Medulla oblongata (tissue), 1 donor: ENCODE measurements at regions not wholly inside any gene's neighbourhood (a gene's known extent, or its start where the extent isn't known, plus 50 kb on each side); places are given as distances from the start of the nearest gene placed in this dataset.

Source experiments
- DNase-seq: peaks from one replicate; pipeline ENCODE4 v3.0.0-alpha.2; 2015; ENCODE audit errors: extremely low spot score

DNA sequence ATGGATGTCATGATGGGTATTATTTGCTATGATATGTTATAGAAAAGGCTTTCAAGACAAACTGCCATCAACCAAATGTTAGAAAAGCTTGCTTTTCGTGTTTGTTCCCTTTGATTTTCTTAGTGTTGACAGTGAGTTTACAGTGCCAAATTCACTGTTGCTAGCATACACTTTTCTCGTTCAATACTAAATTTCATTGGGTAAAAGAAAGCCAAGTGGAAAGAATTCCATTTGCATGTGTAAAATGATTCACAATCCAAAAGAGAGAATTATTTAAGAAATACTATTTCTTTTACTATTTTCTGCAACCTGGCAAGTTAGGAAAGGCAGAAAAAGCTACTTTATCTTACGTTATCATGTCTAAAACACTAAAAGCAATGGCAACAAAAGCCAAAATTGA lies 301.4 kb downstream of the OTOL1 start:
- no peak for DNase-seq

DNA sequence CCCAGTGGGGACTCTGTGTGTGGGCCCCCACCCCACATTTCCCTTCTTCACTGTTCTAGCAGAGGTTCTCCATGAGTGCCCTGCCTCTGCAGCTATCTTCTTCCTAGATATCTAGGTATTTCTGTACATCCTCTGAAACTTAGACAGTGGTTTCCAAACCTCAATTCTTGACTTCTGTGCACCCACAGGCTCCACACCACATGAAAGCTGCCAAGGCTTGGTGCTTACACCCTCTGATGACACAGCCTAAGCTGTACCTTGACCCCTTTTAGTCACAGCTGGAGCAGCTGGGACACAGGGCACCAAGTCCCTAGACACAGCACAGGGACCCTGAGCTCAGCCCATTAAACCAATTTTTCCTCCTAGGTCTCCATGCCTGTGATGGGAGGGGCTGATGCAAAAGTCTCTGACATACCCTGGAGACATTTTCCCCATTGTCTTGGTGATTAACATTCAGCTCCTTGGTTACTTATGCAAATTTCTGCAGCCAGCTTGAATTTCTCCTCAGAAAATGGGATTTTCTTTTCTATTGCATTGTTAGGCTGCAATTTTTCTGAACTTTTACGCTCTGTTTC lies 304.5 kb downstream of the OTOL1 start:
- DNase-seq = no peak

DNA sequence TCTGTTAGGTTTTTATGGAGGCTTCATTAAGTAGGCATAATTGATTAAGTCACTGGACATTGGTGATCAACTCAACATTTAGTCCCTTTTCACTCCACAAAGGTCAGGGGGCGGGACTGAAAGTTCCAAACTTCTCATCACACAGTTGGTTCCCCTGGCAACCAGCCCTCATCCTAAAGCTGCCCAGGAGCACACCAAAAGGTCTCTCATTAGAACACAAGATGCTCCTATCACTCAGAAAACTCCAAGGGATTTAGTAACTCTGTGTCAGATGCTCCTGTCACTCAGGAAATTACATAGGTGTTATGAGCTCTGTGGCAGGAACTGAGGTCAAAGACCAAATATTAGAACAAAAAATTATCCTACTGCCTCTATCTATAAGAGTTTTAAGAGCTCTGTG lies 321.5 kb downstream of the OTOL1 start:
- no peak for DNase-seq

DNA sequence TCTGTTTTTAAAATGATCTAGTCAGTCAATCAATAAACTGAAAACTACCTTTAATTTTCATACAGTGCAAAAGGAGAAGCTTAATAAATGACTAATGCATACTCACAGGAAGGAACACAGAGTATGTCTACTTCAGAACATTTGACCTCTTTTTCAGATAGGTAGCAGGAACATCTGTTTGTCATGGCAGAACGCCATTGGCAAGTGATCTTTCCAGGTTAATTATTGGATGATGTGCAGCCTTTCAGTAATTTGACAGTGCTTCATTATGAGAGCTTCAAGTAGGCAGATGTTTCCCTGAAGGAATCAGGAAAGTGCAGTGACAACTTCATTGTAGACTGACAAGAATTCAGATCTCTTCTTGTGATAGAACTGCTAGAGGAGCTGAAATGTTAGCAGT lies 325.0 kb downstream of the OTOL1 start:
- no peak for DNase-seq

DNA sequence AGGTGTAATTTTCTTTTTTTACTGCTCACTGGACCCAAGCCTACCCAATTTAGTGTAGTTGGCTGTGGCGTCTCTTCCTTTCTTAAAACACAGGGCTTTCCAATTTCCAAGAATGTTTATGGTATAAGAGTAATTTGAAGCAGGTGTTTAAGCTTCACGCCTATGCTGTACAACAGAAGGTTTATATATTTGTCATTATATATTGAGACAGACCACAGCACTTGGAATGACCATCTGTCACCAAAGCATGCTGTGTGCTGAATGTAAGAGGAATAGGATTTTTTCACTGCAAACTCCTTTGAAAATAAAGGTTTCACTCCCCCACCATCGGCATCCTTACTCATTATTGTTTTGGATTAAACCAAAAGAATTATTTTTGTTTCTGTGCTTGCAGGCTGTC lies 325.7 kb downstream of the OTOL1 start:
- DNase-seq = no peak

DNA sequence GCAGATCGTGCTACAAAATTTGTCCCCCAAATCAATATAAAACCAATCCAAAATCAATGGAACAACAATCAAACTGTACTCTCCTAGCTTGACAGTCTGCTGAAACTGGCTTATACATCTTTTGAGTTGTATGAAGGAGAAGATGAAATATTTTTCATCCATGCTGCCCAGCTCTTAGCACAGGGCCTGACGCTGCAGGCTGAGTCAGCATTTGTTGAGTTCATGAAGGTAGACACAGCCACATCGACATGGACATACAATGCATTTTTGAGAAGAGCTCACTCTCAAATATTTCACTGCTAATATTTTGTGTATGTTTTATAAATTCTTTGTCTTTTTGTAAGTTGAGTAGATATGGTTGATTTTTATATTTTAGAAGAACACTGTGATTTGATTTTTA lies 327.3 kb downstream of the OTOL1 start:
- no peak for DNase-seq

DNA sequence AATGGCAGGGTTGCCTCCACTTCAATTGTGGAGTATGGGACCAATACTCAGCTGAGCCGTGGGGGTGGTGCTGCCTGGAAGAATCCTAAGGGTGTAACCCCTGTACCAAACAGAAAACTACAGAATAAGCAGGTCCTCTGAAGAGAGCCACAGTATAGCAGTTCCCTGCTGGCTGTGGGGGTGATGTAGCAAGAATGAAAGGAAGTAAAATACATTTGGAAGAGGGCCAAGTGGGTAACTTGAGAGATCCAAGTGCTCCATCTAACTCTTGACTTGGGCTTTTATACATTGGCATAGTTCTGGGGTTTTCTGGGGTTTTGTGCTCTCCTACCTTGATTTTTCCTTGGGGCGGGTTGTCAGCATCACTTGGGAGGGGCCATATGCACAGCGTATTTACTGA lies 341.4 kb downstream of the OTOL1 start:
- no peak for DNase-seq

DNA sequence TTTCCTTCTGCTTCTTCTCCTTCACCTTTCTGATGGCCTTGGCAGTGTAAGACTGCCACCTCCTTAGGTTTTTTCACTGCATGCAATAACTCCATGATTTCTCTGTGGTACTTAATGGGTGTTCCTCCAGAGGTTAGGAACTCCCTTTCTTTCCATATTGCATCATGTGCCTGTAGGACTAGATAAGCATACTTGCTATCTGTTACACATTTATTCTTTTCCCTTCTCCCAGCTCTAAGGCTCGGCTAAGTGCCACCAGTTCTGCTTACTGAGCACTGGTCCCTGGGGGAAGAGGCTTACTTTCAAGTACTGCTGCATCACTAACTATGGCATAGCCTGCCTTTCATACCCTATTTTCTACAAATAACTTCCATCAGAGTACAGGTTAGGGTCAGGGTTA lies 351.8 kb downstream of the OTOL1 start:
- DNase-seq = no peak

DNA sequence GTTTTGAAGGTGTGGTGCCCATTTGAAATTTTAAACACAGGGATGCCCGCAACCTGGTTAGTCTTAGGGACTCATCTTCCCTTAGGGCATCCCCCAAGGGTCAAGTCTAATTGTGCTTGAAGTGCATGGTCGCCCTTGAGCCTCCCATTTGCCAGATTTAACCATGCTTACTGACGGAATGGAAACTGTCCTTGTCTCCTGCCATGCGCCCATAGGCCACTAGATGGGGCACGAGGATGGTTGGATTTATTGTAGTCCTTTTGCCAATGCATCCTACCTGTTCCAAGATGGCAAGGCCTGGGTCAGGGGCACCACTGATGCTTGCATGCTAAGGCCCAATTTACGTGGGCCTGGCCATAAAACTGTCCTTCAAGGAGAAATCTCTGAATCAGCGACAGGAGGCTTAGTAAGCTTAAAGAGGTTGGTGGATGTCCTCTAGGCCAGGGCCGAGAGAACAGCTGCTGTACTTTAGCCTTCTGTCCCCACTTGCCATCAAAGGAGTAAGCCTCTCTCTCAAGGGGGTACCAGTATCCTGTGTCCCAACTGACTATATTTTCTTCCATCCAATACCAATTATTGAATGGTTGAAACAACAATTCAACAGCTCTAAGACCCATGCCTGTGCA lies 355.4 kb downstream of the OTOL1 start:
- peak; percentile 48 for DNase-seq

DNA sequence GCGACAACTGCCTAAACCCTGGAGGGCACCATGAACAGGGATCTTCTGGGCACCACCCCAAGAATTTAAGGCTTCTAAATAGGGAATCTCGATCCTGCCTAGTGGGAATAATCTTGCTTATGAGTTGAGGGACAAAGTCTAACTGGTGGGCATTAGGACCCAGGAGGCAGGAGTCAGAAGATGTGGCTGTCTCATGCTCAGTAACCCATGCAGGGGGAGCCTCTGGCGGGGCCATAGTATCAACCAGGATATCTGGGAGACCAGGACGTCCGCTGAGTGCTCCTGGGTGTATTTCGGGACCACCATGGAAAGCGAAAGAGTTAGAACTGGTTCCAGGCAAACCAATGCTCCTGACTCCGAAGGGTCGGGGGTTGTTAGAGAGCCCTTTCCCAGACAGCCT lies 356.1 kb downstream of the OTOL1 start:
- DNase-seq = no peak

DNA sequence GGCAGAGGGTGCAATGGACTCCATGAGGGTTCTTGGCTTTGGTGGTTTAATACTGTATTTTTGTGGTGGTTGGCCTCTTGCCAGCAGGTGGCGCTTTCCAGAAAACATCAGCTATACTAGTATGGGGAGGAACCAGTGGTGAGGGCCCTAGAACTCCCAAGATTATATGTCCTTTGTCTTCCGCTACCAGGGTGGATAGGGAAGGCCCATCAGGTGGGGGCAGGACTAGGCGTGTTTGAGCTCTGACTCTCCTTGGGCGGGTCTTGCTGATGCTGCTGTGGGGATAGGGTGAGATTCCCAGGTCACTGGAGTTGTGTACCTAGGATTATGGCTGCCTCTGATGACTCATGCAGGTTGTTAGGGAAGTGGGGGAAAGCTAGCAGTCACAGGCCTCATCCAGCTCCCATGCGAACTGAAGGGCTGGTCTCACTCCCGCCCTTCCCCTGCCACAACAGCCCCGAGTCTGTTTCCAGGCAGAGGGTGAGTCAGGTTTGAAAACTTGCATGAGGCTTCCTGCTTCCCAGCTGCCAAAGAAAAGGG lies 357.7 kb downstream of the OTOL1 start:
- no peak for DNase-seq

DNA sequence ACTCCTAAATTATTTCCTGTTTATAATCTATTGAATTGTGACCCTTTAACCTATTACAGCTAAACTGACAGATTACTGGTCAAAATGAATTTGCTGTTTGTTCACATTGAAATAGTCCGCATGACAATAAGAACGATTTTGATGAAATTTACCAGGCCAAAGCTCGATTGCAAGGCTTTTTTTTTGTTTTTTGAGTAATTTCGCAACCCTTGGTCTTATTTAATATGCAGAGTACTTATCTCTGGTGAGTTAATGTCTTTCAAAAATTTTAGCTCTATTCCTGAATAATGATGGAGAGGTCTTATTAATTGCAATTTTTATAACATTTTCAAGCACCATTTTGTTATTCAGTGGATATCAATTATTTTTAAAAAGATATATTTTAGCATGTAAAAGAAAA lies 362.4 kb downstream of the OTOL1 start:
- DNase-seq = no peak

DNA sequence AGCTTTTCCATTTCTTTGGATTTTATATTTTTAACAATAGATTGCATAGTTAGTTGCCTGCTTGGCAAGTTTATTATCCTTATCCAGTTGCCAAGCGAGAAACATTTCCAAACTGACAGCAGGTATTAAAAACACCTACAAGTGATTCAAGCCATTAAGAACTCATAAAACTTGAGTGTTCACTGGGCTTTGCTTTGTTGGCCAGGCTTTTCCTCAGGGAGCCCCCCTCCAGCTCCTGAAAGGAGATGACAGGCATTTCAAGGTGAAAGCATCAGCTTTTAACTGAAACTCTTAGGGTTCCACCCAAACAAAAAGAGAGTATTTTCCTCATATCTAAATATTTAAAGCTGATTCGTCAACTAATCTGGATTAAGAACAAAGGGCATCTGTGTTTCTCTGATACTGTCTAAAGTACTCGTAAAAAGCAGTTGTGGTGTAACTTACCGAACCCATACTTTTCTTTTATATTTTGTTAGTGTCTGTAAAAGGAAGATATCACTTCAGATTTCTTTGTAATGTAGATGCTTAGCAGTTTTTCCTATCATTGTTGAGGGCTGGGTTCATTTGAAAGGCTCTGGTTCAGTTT lies 363.4 kb downstream of the OTOL1 start:
- DNase-seq = no peak

DNA sequence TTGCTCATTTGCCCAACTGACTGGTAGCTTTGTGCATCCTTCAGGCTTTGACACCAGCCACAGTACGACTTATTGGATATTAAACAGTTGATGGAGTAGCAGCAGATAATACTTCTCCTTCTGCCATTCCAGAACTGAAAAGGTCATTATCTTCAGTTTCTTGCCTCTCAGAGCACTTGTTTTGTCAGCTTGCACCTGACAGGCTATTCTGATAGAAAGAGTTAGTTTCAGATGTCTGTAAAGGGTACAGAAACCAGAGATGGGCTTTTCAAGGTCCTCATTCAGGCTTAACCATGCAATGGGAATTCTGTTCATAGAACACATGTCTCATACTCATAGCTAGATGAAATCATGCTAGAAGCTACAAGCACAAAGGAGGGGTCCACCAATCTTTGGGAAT lies 367.2 kb downstream of the OTOL1 start:
- no peak for DNase-seq

DNA sequence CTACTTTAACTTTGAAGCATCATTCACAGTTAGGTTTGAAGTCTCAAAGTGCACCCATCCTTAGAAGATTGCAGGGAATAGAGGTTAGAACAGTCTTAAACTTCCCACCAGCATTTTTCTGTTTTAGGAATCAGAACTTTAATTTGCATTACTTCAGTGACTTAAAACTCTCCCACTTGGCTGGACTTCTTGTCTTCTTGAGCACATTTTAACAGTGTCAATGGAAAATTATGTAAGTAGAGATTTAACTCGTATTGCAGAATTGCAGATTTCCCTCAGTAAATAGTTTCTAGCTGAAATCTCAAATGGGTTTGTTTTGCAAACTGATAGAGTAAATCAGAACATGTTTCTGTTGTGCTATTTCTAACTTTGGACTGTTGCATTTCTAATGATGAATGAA lies 369.6 kb downstream of the OTOL1 start:
- no peak for DNase-seq

DNA sequence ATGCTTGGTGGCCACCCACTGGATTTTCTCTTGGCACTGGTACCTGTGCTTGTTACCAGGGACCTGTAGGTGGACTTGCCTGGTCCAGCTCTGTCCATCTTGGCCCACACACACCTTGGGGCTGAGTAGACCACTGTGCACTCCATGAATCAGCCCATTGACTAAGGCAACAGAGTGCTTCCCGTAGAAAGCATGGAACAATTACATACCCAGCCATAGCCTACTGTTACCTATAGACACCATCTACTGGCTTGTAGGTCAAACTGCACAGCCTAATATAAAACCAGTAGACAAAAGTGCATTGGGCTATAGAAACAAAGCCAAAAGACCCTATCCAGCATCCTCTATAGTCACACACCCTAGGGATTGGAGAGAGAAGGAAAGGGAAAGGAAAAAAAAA lies 378.9 kb downstream of the OTOL1 start:
- no peak for DNase-seq

DNA sequence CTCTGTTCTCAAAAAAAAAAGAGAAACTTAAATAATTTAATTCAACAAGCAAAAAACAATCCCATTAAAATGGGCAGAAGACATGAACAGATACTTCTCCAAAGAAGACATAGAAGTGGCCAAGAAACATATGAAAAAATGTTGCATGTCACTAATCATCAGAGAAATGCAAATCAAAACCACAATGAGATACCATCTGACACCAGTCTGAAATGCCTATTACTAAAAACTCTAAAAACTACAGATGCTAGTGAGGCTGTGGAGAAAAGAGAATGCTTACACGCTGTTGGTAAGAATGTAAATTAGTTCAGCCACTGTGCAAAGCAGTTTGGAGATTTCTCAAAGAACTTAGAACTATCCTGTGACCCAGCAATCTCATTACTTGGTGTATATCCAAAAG lies 382.9 kb downstream of the OTOL1 start:
- DNase-seq = no peak

DNA sequence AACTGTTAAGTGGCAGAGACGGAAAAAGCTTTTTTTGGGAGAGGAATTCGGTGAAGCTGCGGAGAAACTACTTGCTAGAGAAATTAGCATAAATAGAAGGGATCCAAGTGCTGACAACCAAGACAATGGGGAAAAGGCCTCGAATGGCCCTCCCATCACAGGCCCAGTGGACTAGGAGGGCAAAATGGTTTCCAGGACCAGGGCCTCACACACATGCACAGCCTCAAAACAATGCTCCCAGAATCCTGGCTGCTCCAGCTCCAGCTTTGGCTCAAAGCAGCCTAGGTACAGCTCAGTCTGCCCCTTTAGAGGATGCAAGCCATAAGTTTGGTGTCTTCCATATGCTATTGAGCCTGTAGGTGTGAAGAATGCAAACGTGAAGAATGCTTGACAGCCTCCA lies 388.2 kb downstream of the OTOL1 start:
- DNase-seq = no peak

DNA sequence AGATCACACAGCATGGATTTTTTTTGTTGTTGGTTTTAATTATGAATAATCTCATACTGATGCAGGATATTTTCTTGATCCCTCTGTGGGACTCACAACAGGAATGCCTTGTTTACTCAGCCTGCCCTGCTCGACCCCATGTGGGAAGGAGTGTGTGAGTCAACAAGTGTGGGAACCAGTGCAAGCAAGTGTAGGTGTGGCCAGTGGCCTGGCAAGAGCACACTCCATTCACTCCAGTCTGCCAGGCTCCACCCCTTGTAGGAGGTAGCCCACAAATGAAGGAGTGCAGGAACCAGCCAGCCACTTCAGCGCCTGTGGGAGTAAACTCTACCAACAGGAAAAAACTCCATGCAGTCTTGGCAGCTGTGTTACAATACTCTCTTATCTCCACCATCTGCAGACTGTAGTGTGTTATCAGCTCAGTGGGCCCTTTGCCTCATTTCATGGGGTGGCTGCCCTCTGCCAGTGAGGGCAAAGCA lies 393.6 kb downstream of the OTOL1 start:
- DNase-seq = no peak

DNA sequence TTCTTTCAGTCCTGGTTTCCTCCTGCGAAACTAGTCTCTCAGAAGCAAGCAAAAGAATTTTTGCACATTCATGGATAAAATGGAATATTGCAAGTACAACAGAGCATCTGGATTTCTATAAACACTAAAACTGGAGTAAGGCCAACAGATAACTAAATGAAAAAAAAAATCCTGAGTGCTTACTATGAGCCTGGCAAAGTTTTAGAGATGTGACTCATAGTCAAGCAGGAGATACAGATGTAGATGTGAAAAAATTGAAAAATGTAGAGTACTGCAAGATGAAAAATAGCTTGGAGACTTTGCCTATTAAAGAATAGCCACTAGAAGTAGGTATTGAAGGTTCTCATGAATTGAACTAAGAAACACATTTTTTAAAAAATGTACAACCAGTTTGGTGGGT lies 397.4 kb downstream of the OTOL1 start:
- no peak for DNase-seq

DNA sequence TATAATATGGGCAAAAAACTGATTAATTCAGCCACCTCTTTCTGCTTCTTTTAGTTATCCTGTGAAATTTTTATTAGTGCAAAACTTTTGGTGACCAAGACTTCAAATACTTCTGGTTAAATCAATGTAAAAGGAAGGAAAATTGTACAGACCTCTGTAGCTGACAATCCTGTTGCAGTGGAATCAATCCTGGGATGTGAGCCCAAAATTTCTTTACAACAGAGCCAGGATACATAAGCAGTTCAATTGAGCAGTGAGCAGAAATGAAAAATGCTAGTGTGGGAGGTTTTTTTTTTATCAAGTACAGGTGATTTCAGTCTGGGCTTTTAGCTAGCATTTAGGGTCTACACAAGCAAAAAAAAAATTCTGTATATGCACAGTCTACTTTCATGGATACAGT lies 398.0 kb downstream of the OTOL1 start:
- DNase-seq = no peak

DNA sequence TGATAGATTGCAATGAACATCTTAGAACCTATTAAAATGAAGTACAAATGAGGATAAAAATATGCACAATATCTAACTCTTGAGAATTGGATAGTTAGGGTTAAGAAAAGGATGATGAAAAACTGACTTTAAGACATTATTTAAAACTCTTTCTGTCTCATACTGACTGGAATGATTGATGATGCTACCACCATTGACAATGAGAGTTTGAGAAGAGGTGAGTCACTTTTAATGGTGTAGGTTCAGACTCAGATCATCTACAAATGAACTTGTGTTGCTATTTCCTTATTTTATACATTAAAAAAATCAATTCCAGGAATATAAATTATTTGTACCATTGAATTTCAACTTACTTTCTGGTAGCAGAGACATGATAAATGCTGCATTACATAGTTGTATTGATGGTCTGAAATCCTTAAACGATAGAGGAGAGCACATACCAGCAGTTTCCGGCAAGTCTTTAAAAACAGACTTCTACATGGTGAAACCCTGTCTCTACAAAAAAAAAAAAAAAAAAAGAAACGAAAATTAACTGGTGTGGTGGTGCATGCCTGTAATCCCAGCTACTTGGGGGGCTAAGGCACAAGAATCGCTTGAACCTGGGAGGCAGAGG lies 409.0 kb downstream of the OTOL1 start:
- DNase-seq = no peak

DNA sequence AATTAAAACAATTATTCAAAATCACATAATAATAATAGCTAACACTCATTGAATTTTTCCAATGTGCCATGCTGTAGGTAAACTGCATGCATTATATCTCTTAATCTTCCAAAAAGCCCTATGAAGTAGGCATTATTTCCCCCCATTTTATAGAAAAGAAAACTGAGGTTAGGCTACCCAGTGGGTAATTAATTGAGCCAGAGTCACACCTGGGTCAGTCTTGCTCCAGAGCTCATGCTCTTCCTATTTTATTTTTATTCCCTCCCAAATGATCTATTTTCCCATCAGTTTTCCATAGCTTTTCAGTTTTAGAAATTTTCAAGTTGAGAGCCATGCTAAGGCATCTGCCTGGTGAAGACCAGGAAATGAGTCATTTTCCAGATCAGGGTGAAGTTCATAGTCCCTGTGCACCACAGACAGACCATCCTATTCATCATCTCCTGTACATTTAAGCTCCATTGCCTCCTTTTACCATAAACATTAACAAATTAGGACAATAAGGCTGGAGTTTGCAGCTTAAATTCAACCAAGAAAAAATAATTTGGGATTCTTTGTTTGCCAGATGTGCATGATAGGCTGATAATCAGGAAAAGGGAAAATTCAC lies 417.3 kb downstream of the OTOL1 start:
- no peak for DNase-seq
